ENCODE measurements at regions not wholly inside any gene's neighbourhood (a gene's known extent, or its start where the extent isn't known, plus 50 kb on each side); places are given as distances from the start of the nearest gene placed in this dataset.
"Not testable (repeated sequence)": the region's sequence is repeated elsewhere in the genome, so short reads cannot be mapped to it uniquely, and the experiment has no call there.

DNA sequence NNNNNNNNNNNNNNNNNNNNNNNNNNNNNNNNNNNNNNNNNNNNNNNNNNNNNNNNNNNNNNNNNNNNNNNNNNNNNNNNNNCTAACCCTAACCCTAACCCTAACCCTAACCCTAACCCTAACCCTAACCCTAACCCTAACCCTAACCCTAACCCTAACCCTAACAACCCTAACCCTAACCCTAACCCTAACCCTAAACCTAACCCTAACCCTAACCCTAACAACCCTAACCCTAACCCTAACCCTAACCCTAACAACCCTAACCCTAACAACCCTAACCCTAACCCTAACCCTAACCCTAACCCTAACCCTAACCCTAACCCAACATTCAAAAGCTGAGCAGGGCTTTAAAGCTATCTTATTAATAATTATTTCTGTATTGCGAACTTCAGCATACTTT lies 182.5 kb upstream of the FAM20C start:
- H3K4me1 Mint-ChIP-seq; CTCF ChIA-PET; POLR2A ChIA-PET; ATAC-seq; DNase-seq (ENCODE audit: low spot score); H3K27me3 Mint-ChIP-seq (ENCODE audit: low read depth); H3K27ac Mint-ChIP-seq; H3K9me3 Mint-ChIP-seq; H3K4me3 Mint-ChIP-seq; H3K36me3 Mint-ChIP-seq: not testable (repeated sequence)

GRCh38 chr7:32565-33280 lies 159.6 kb upstream of the FAM20C start:
- H3K27me3 Mint-ChIP-seq (ENCODE audit: low read depth); H3K4me3 Mint-ChIP-seq; CTCF ChIA-PET; H3K4me1 Mint-ChIP-seq; H3K27ac Mint-ChIP-seq; POLR2A ChIA-PET; H3K36me3 Mint-ChIP-seq; DNase-seq (ENCODE audit: low spot score); H3K9me3 Mint-ChIP-seq; ATAC-seq: not testable (repeated sequence)

DNA sequence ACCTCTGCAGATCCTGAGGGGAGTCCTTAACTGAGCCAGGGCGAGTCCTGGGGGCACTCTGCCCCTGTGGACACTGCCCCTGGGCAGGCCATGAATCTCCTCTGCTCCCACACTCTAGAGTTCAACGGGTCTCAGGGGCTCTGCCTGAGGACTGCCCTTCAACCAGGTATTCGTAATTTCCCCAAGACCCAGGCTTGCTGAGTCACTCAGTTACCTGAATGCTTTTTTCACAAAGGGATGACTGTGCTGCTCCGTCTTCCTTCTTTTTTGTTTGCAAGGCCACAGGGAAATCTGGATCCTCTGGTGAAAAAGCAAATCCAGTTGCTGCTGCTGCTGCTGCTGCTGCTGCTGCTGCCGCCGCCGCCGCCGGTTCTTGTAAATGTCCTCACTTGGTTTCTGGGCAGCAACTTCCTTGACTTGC lies 157.2 kb upstream of the FAM20C start:
- H3K4me1 Mint-ChIP-seq; H3K9me3 Mint-ChIP-seq; H3K4me3 Mint-ChIP-seq; ATAC-seq; DNase-seq (ENCODE audit: low spot score); H3K27ac Mint-ChIP-seq; CTCF ChIA-PET; POLR2A ChIA-PET; H3K36me3 Mint-ChIP-seq; H3K27me3 Mint-ChIP-seq (ENCODE audit: low read depth): not testable (repeated sequence)

DNA sequence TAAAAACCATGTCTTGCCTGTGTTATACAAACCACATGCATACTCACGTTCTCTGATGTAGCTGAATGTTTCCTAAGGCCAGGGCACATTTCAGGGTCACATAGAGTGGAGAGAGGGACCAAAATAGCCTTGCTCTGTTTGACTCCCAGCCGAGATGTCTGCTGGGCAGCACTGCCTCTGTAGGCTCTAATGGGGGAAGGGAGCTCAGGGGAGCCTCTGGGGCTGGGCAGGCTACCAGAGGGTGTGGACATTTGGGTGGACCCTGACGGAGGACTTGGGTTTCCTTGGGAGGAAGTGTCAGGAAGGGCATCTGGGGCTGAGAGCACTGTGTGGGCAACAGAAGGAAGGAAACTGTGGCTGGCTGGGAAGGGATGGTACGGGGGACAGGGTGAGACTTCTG lies 155.8 kb upstream of the FAM20C start:
- H3K9me3 Mint-ChIP-seq; H3K4me3 Mint-ChIP-seq; CTCF ChIA-PET; DNase-seq (ENCODE audit: low spot score); H3K36me3 Mint-ChIP-seq; ATAC-seq; POLR2A ChIA-PET; H3K27me3 Mint-ChIP-seq (ENCODE audit: low read depth); H3K27ac Mint-ChIP-seq: not testable (repeated sequence)
- peaks cover 17% of the 10 kb centered on the region for H3K4me1 Mint-ChIP-seq

- H3K27me3 Mint-ChIP-seq (ENCODE audit: low read depth); CTCF ChIA-PET; H3K36me3 Mint-ChIP-seq; H3K27ac Mint-ChIP-seq; H3K9me3 Mint-ChIP-seq; POLR2A ChIA-PET; H3K4me3 Mint-ChIP-seq; DNase-seq (ENCODE audit: low spot score); ATAC-seq: not testable (repeated sequence)
- peaks cover 17% of the 10 kb centered on the region for H3K4me1 Mint-ChIP-seq
These were observed 154.7 kb upstream of the FAM20C start for GRCh38 chr7:37656-38055.

DNA sequence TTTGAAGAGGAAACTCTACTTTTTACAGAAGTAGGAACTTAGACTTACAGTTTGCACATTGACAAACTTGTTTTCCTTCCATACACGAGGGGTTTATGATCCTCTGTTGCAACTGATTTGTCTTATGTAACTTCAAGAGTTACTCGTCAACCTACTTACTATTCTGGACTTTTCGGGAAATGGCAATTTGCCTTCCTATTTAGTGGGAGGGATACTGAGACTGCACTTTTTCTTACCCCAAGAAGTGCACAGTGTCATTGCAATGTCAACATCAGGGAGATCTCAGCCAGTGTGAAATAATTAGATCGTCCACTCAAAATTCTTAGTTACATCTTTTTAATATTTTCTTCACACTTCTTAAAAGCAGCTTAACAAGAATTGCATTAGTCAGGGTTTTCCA lies 153.9 kb upstream of the FAM20C start:
- CTCF ChIA-PET; H3K4me3 Mint-ChIP-seq; ATAC-seq; H3K36me3 Mint-ChIP-seq; H3K27ac Mint-ChIP-seq; H3K27me3 Mint-ChIP-seq (ENCODE audit: low read depth); H3K9me3 Mint-ChIP-seq; DNase-seq (ENCODE audit: low spot score); POLR2A ChIA-PET: not testable (repeated sequence)
- H3K4me1 Mint-ChIP-seq: peaks cover 17% of the 10 kb centered on the region

DNA sequence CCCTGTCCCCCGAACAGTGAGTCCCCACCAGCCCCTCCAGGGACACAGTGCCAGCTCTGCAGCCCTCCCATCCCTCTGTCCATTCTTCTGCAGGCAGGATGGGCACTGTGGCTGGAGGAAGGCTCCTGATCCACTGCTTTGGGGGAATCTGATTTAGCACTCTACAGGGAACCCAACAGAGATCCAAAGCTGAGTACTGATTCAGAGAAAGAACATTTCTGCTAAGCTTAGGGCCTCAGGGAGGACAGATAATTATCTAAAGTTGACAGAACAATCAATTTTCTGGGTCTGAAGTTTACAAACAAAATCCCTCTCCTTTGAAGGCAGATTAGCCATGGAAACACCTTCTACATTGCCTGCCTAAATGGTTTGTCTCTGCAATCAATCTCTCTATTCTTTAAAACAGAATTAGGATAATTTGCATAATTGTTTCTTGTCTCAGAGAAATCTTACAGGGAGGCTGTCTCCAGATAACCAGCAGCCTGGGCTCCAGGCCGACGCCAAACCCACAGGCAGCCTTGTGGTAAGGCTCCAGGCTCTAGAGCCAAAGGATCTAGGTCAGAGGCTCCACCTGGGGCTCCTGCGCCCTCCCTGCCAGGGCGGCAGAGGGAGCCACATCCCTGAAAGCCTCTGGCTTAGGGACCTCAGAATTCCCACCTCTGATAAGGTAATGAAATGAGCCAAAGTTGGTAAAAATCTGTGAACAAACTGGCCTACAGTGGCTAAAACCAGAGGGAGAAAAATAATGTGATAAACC lies 152.2 kb upstream of the FAM20C start:
- H3K9me3 Mint-ChIP-seq; H3K4me3 Mint-ChIP-seq; H3K27me3 Mint-ChIP-seq (ENCODE audit: low read depth); POLR2A ChIA-PET; H3K36me3 Mint-ChIP-seq; H3K27ac Mint-ChIP-seq: not testable (repeated sequence)
- CTCF ChIA-PET: interaction anchor here (1.0 kb wide), 1 partner anchor 180 kb away, joined by 3 read pairs; no protein-coding TSS in a partner anchor
- DNase-seq (ENCODE audit: low spot score) (peak; percentile 55), ATAC-seq (peak; percentile 97)
- peaks cover 14% of the 10 kb centered on the region for H3K4me1 Mint-ChIP-seq
- peak; percentile 67 for TF ChIP-seq ZNF121 (CRISPR knock-in tag; IDR thresholded peaks at IDR 0.05)

GRCh38 chr7:40799-41750 lies 151.3 kb upstream of the FAM20C start:
- ATAC-seq: peak; percentile 12; the same call in 1 of the 2 replicates
- TF ChIP-seq RORB (CRISPR knock-in tag; IDR thresholded peaks at IDR 0.05) (no peak), GABPB1 (CRISPR knock-in tag; IDR thresholded peaks at IDR 0.05) (no peak), FOXP4 (CRISPR knock-in tag; IDR thresholded peaks at IDR 0.05) (no peak), JAZF1 (CRISPR knock-in tag; IDR thresholded peaks at IDR 0.05) (no peak), ZNF423 (CRISPR knock-in tag; IDR thresholded peaks at IDR 0.05) (peak; percentile 70)
- Mint-ChIP-seq H3K9me3 (no peaks in the 10 kb centered on the region), H3K27ac (no peak overlapping the region), H3K27me3 (ENCODE audit: low read depth) (peaks cover 10% of the 10 kb centered on the region), H3K4me1 (peaks cover 12% of the 10 kb centered on the region), H3K36me3 (no peaks in the 10 kb centered on the region), H3K4me3 (no peak overlapping the region)
- ChIA-PET CTCF (interaction anchor here (1.0 kb wide), 1 partner anchor 179 kb away, joined by 3 read pairs; no protein-coding TSS in a partner anchor), POLR2A (no interaction called here)
- no peak for DNase-seq (ENCODE audit: low spot score)
